ENCODE measurements at regions not wholly inside any gene's neighbourhood (a gene's known extent, or its start where the extent isn't known, plus 50 kb on each side); places are given as distances from the start of the nearest gene placed in this dataset.

- no peaks in the 10 kb centered on the region for H3K4me1 ChIP-seq (ENCODE audit: control insufficient read depth, insufficient read depth, low read length)
- no peak for DNase-seq (ENCODE audit: low read depth)
- no peaks in the 10 kb centered on the region for H3K9me3 ChIP-seq (ENCODE audit: control insufficient read depth, low read length)
- no peak overlapping the region for H3K9ac ChIP-seq (ENCODE audit: low read length)
- no peaks in the 10 kb centered on the region for H3K36me3 ChIP-seq (ENCODE audit: control insufficient read depth, insufficient read depth, low read length, severe bottlenecking)
- no peak overlapping the region for H3K4me3 ChIP-seq (ENCODE audit: low read length)
- H3K27me3 ChIP-seq (replicated peaks; ENCODE audit: control insufficient read depth, insufficient read depth, low read length): no peaks in the 10 kb centered on the region
Measured at GRCh38 chr2:83696838-83697237, 762.2 kb downstream of the SUCLG1 start.

- Histone ChIP-seq H3K9me3 (ENCODE audit: control insufficient read depth, low read length) (no peaks in the 10 kb centered on the region), H3K4me1 (ENCODE audit: control insufficient read depth, insufficient read depth, low read length) (no peaks in the 10 kb centered on the region), H3K27me3 (replicated peaks; ENCODE audit: control insufficient read depth, insufficient read depth, low read length) (no peaks in the 10 kb centered on the region), H3K9ac (ENCODE audit: low read length) (no peak overlapping the region), H3K36me3 (ENCODE audit: control insufficient read depth, insufficient read depth, low read length, severe bottlenecking) (no peaks in the 10 kb centered on the region), H3K4me3 (ENCODE audit: low read length) (no peak overlapping the region)
- no peak for DNase-seq (ENCODE audit: low read depth)
Measured at GRCh38 chr2:83695530-83695929, 763.5 kb downstream of the SUCLG1 start.

- Histone ChIP-seq H3K36me3 (ENCODE audit: control insufficient read depth, insufficient read depth, low read length, severe bottlenecking) (no peaks in the 10 kb centered on the region), H3K4me1 (ENCODE audit: control insufficient read depth, insufficient read depth, low read length) (no peaks in the 10 kb centered on the region), H3K9ac (ENCODE audit: low read length) (no peak overlapping the region), H3K9me3 (ENCODE audit: control insufficient read depth, low read length) (no peaks in the 10 kb centered on the region), H3K4me3 (ENCODE audit: low read length) (no peak overlapping the region), H3K27me3 (replicated peaks; ENCODE audit: control insufficient read depth, insufficient read depth, low read length) (no peaks in the 10 kb centered on the region)
- no peak for DNase-seq (ENCODE audit: low read depth)
Measured at GRCh38 chr2:83695037-83695436, 764.0 kb downstream of the SUCLG1 start.

DNA sequence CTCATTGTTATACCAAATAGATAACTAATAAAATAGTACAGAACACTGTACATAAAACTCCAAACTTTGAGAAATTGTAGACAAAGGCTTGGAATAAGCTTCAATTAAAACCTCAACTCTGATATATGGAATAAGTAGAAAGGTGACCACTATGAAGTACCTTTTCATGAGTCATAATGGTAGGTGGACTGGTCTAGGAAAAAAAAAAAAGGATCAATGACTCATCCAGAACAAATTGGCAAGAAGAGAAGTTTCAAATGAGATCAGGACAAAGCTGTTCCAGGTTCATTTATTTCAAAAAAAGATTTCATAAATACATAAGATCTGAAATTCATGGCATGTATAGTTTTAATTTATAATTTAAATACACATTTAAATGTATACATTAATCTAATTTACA lies 769.7 kb downstream of the SUCLG1 start:
- no peaks in the 10 kb centered on the region for H3K9me3 ChIP-seq (ENCODE audit: control insufficient read depth, low read length)
- no peaks in the 10 kb centered on the region for H3K36me3 ChIP-seq (ENCODE audit: control insufficient read depth, insufficient read depth, low read length, severe bottlenecking)

GRCh38 chr2:83686863-83687262 lies 772.2 kb downstream of the SUCLG1 start:
- Histone ChIP-seq H3K9me3 (ENCODE audit: control insufficient read depth, low read length) (no peaks in the 10 kb centered on the region), H3K4me1 (ENCODE audit: control insufficient read depth, insufficient read depth, low read length) (no peaks in the 10 kb centered on the region), H3K27me3 (replicated peaks; ENCODE audit: control insufficient read depth, insufficient read depth, low read length) (no peaks in the 10 kb centered on the region), H3K9ac (ENCODE audit: low read length) (no peak overlapping the region), H3K36me3 (ENCODE audit: control insufficient read depth, insufficient read depth, low read length, severe bottlenecking) (no peaks in the 10 kb centered on the region), H3K4me3 (ENCODE audit: low read length) (no peak overlapping the region)
- peak; percentile 7 for DNase-seq (ENCODE audit: low read depth)

More for the DNA sequence above, 769.7 kb downstream of the SUCLG1 start:
- H3K4me1 ChIP-seq (ENCODE audit: control insufficient read depth, insufficient read depth, low read length): no peaks in the 10 kb centered on the region
- H3K9ac ChIP-seq (ENCODE audit: low read length): no peak overlapping the region
- H3K4me3 ChIP-seq (ENCODE audit: low read length): no peak overlapping the region
- no peaks in the 10 kb centered on the region for H3K27me3 ChIP-seq (replicated peaks; ENCODE audit: control insufficient read depth, insufficient read depth, low read length)
- no peak for DNase-seq (ENCODE audit: low read depth)

DNA sequence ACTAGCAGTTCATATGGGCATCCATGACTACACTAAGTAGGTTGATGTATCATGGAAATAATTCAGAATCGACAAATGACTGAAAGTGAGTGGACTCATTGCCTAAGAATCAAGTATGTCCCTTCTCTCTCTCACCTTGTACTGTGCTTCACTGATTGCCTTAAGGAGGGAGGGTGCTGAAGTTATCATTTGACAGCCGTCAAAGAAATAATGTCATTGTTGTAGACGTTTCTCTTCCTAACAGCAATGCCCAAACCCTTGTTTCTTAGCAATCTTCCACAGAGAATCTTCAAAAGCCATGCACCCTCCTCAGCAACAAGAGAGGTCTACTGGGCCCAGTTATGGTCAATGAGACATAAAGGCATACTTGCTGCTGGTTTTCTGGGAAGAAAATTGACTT lies 785.0 kb downstream of the SUCLG1 start:
- no peaks in the 10 kb centered on the region for H3K36me3 ChIP-seq (ENCODE audit: control insufficient read depth, insufficient read depth, low read length, severe bottlenecking)
- no peaks in the 10 kb centered on the region for H3K27me3 ChIP-seq (replicated peaks; ENCODE audit: control insufficient read depth, insufficient read depth, low read length)
- H3K9me3 ChIP-seq (ENCODE audit: control insufficient read depth, low read length): peaks cover 9% of the 10 kb centered on the region
- no peak for DNase-seq (ENCODE audit: low read depth)
- H3K4me3 ChIP-seq (ENCODE audit: low read length): no peak overlapping the region
- H3K4me1 ChIP-seq (ENCODE audit: control insufficient read depth, insufficient read depth, low read length): no peaks in the 10 kb centered on the region
- H3K9ac ChIP-seq (ENCODE audit: low read length): no peak overlapping the region

GRCh38 chr2:83665894-83666293 lies 793.2 kb downstream of the SUCLG1 start:
- H3K36me3 ChIP-seq (ENCODE audit: control insufficient read depth, insufficient read depth, low read length, severe bottlenecking): no peaks in the 10 kb centered on the region
- H3K4me1 ChIP-seq (ENCODE audit: control insufficient read depth, insufficient read depth, low read length): no peaks in the 10 kb centered on the region
- no peak overlapping the region for H3K4me3 ChIP-seq (ENCODE audit: low read length)
- H3K27me3 ChIP-seq (replicated peaks; ENCODE audit: control insufficient read depth, insufficient read depth, low read length): no peaks in the 10 kb centered on the region
- DNase-seq (ENCODE audit: low read depth): no peak
- no peak overlapping the region for H3K9ac ChIP-seq (ENCODE audit: low read length)
- H3K9me3 ChIP-seq (ENCODE audit: control insufficient read depth, low read length): no peaks in the 10 kb centered on the region

DNA sequence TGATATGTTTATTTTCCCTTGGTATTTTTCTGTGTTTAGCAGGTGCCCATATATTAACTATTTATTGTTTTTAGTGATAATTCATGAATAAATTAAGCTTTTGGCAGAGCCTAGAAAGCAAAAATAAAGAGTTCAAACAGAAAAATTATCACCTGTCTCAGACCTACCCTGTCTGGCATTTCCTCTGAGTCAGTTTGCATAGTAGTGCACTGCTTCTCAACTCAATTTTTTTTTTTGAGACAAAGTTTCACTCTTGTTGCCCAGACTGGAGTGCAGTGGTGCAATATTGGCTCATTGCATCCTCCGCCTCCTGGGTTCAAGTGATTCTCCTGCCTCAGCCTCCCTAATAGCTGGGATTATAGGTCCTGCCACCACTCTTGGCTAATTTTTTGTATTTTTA lies 793.9 kb downstream of the SUCLG1 start:
- Histone ChIP-seq H3K36me3 (ENCODE audit: control insufficient read depth, insufficient read depth, low read length, severe bottlenecking) (no peaks in the 10 kb centered on the region), H3K27me3 (replicated peaks; ENCODE audit: control insufficient read depth, insufficient read depth, low read length) (no peaks in the 10 kb centered on the region), H3K9me3 (ENCODE audit: control insufficient read depth, low read length) (no peaks in the 10 kb centered on the region), H3K4me1 (ENCODE audit: control insufficient read depth, insufficient read depth, low read length) (no peaks in the 10 kb centered on the region), H3K9ac (ENCODE audit: low read length) (no peak overlapping the region), H3K4me3 (ENCODE audit: low read length) (no peak overlapping the region)
- no peak for DNase-seq (ENCODE audit: low read depth)

DNA sequence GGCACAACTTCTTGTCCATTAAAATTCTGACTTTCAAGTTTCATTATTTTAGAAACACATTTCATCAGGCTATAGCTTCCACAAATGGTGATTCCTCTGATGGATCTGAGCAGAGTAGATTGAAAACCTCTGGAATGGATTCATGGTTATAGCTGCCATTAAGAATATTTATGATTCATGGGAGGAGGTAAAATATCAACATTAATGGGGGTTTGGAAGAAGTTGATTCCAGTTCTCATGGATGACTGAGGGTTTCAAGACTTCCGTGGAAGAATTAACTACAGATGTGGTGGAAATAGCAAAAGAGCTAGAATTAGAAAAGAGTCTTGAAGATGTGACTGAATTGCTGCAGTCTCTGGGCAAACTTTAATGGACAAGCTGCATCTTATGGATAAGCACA lies 797.4 kb downstream of the SUCLG1 start:
- no peak for DNase-seq (ENCODE audit: low read depth)
- no peaks in the 10 kb centered on the region for H3K36me3 ChIP-seq (ENCODE audit: control insufficient read depth, insufficient read depth, low read length, severe bottlenecking)
- H3K4me1 ChIP-seq (ENCODE audit: control insufficient read depth, insufficient read depth, low read length): no peaks in the 10 kb centered on the region
- H3K4me3 ChIP-seq (ENCODE audit: low read length): no peak overlapping the region
- H3K9ac ChIP-seq (ENCODE audit: low read length): no peak overlapping the region
- H3K27me3 ChIP-seq (replicated peaks; ENCODE audit: control insufficient read depth, insufficient read depth, low read length): no peaks in the 10 kb centered on the region
- no peaks in the 10 kb centered on the region for H3K9me3 ChIP-seq (ENCODE audit: control insufficient read depth, low read length)

DNA sequence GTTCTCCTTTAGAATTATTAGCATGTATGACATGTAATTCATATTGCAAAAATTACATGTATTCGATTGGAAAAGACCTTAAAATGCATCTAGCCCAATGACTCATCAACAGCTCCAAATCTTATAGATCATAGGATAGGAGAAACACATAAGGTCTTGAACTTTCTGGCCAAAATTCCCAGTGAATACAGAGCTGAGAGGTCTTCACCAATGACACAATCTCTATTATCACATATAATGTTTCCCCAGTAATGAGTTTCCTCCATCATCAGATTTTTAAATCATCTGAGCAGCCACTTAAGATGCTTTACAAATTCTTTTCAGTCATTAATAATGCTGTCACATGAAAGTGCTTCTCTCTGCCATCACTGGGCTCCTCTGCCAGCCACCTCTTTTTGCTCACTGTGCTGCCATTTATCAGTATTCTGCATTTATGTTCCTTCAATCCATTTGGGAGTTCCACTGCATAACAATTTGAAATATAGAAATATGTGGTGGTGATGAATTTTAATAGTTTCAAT lies 804.9 kb downstream of the SUCLG1 start:
- Histone ChIP-seq H3K4me1 (ENCODE audit: control insufficient read depth, insufficient read depth, low read length) (peaks cover 13% of the 10 kb centered on the region), H3K36me3 (ENCODE audit: control insufficient read depth, insufficient read depth, low read length, severe bottlenecking) (no peaks in the 10 kb centered on the region), H3K9ac (ENCODE audit: low read length) (no peak overlapping the region), H3K4me3 (ENCODE audit: low read length) (no peak overlapping the region), H3K27me3 (replicated peaks; ENCODE audit: control insufficient read depth, insufficient read depth, low read length) (no peaks in the 10 kb centered on the region), H3K9me3 (ENCODE audit: control insufficient read depth, low read length) (no peaks in the 10 kb centered on the region)
- no peak for DNase-seq (ENCODE audit: low read depth)

- no peaks in the 10 kb centered on the region for H3K9me3 ChIP-seq (ENCODE audit: control insufficient read depth, low read length)
- peaks cover 13% of the 10 kb centered on the region for H3K4me1 ChIP-seq (ENCODE audit: control insufficient read depth, insufficient read depth, low read length)
- no peak overlapping the region for H3K9ac ChIP-seq (ENCODE audit: low read length)
- no peaks in the 10 kb centered on the region for H3K36me3 ChIP-seq (ENCODE audit: control insufficient read depth, insufficient read depth, low read length, severe bottlenecking)
- no peak for DNase-seq (ENCODE audit: low read depth)
- H3K27me3 ChIP-seq (replicated peaks; ENCODE audit: control insufficient read depth, insufficient read depth, low read length): no peaks in the 10 kb centered on the region
- H3K4me3 ChIP-seq (ENCODE audit: low read length): no peak overlapping the region
Measured at GRCh38 chr2:83650898-83651297, 808.2 kb downstream of the SUCLG1 start.

- no peaks in the 10 kb centered on the region for H3K27me3 ChIP-seq (replicated peaks; ENCODE audit: control insufficient read depth, insufficient read depth, low read length)
- H3K4me1 ChIP-seq (ENCODE audit: control insufficient read depth, insufficient read depth, low read length): peaks cover 13% of the 10 kb centered on the region
- H3K9ac ChIP-seq (ENCODE audit: low read length): no peak overlapping the region
- no peaks in the 10 kb centered on the region for H3K9me3 ChIP-seq (ENCODE audit: control insufficient read depth, low read length)
- no peak overlapping the region for H3K4me3 ChIP-seq (ENCODE audit: low read length)
- DNase-seq (ENCODE audit: low read depth): no peak
- H3K36me3 ChIP-seq (ENCODE audit: control insufficient read depth, insufficient read depth, low read length, severe bottlenecking): no peaks in the 10 kb centered on the region
Measured at GRCh38 chr2:83650161-83650560, 808.9 kb downstream of the SUCLG1 start.
